SK-N-SH (cell line): ENCODE measurements at regions not wholly inside any gene's neighbourhood (a gene's known extent, or its start where the extent isn't known, plus 50 kb on each side); places are given as distances from the start of the nearest gene placed in this dataset.

Experiments
- CTCF ChIA-PET: fragments of 300-600, 350-600 bp; formaldehyde crosslinking; extraction: SDS; loops from one replicate; lab custom pipeline; 2021; lab: Yijun Ruan, JAX
- POLR2A ChIA-PET: fragments of 350-600 bp; sonication (Branson Sonifier 250); formaldehyde crosslinking; extraction: SDS; loops from one replicate; lab custom pipeline; 2020; ENCODE audit warnings: antibody characterized with exemption, inconsistent platforms; lab: Yijun Ruan, JAX
- DNase-seq: peaks from one replicate; pipeline ENCODE4 v3.0.0; 2012
- H2AFZ ChIP-seq: fragments of 200-600 bp; sonication (generic); 2 replicates; pipeline ENCODE4 v1.8.1; 2016; ENCODE audit warnings: antibody characterized with exemption, mild to moderate bottlenecking, low read depth
- H3F3A ChIP-seq: fragments of 200-600 bp; sonication (generic); replicated peaks from 2 replicates; pipeline ENCODE3; 2016; ENCODE audit warnings: antibody characterized with exemption, mild to moderate bottlenecking; ENCODE audit not compliant: insufficient read depth
- H3K27ac ChIP-seq, 2 experiments: fragments of 200-500 bp in 1 of 2; fragments of 200-600 bp in 1 of 2; sonication (Bioruptor generic) in 1 of 2; sonication (generic), shearing (Covaris generic) in 1 of 2; 2 replicates each; pipeline versions ENCODE4 v1.5.1 to v1.6.1; 2014 to 2016; ENCODE audit warnings: low read depth in 2 of 2, inconsistent platforms in 1 of 2, low read length in 1 of 2, mild to moderate bottlenecking in 1 of 2, mixed read lengths in 1 of 2
- H3K27me3 ChIP-seq: fragments of 200-600 bp; sonication (generic), shearing (Covaris generic); 2 replicates; pipeline ENCODE4 v1.6.1; 2016; ENCODE audit warnings: mixed run types; ENCODE audit not compliant: insufficient read depth
- H3K36me3 ChIP-seq, 2 experiments: fragments of 200-500 bp in 1 of 2; fragments of 200-600 bp in 1 of 2; sonication (Bioruptor generic) in 1 of 2; sonication (generic) in 1 of 2; replicated peaks in 1 of 2; 2 replicates each; pipeline versions ENCODE3 to v1.5.1; 2014 to 2016; ENCODE audit warnings: low read length in 1 of 2, mild to moderate bottlenecking in 1 of 2; ENCODE audit not compliant: insufficient read depth in 2 of 2, control insufficient read depth in 1 of 2
- H3K4me1 ChIP-seq, 2 experiments: fragments of 200-500 bp in 1 of 2; fragments of 200-600 bp in 1 of 2; sonication (Bioruptor generic) in 1 of 2; sonication (generic), shearing (Covaris generic) in 1 of 2; 2 replicates each; pipeline versions ENCODE4 v1.5.1 to v1.6.1; 2014 to 2016; ENCODE audit warnings: low read depth in 1 of 2, low read length in 1 of 2, mixed run types in 1 of 2; ENCODE audit not compliant: insufficient read depth in 2 of 2, control insufficient read depth in 1 of 2
- H3K4me2 ChIP-seq: fragments of 200-600 bp; sonication (generic), shearing (Covaris generic); 2 replicates; pipeline ENCODE4 v1.6.1; 2017; ENCODE audit warnings: mixed run types
- H3K4me3 ChIP-seq, 2 experiments: fragments of 200-500 bp in 1 of 2; fragments of 200-600 bp in 1 of 2; sonication (Bioruptor generic) in 1 of 2; sonication (generic), shearing (Covaris generic) in 1 of 2; 2 replicates each; pipeline versions ENCODE4 v1.5.1 to v1.8.1; 2014 to 2016; ENCODE audit warnings: low read depth in 2 of 2, inconsistent platforms in 1 of 2, low read length in 1 of 2, mild to moderate bottlenecking in 1 of 2, mixed read lengths in 1 of 2, moderate library complexity in 1 of 2
- H3K79me2 ChIP-seq: fragments of 200-600 bp; sonication (generic); 2 replicates; pipeline ENCODE4 v1.8.1; 2017; ENCODE audit warnings: mild to moderate bottlenecking; ENCODE audit not compliant: insufficient read depth
- H3K9ac ChIP-seq: fragments of 200-600 bp; sonication (generic); 2 replicates; pipeline ENCODE4 v1.6.1; 2017; ENCODE audit warnings: mixed run types
- H3K9me2 ChIP-seq: fragments of 200-600 bp; sonication (generic); 2 replicates; pipeline ENCODE4 v1.6.1; 2017; ENCODE audit warnings: mixed run types
- H3K9me3 ChIP-seq: fragments of 200-600 bp; sonication (generic); 2 replicates; pipeline ENCODE4 v1.6.1; 2017; ENCODE audit warnings: mixed run types, mild to moderate bottlenecking, moderate library complexity
- H4K20me1 ChIP-seq: fragments of 200-600 bp; sonication (generic); 2 replicates; pipeline ENCODE4 v1.6.1; 2017; ENCODE audit warnings: mild to moderate bottlenecking, mixed run types; ENCODE audit not compliant: insufficient read depth
- CHD2 ChIP-seq: fragments of 150-350 bp; IDR thresholded peaks from 2 replicates; pipeline ENCODE4 v1.6.1; 2018; ENCODE audit warnings: low read length; ENCODE audit not compliant: partially characterized antibody
- ELF1 ChIP-seq: IDR thresholded peaks from 2 replicates; pipeline ENCODE4 v1.4.0; 2012
- EP300 ChIP-seq, 2 experiments: IDR thresholded peaks; 2 replicates each; pipeline versions ENCODE4 v1.4.0 to v1.6.1; 2012; ENCODE audit warnings: borderline replicate concordance in 1 of 2, low read depth in 1 of 2, low read length in 1 of 2
- EZH2phosphoT487 ChIP-seq: fragments of 200-600 bp; sonication (generic); IDR thresholded peaks from 2 replicates; pipeline ENCODE4 v1.6.1; 2017; ENCODE audit warnings: low read depth, mixed run types, mild to moderate bottlenecking, antibody characterized with exemption, moderate library complexity, borderline replicate concordance
- FOSL2 ChIP-seq: IDR thresholded peaks from 2 replicates; pipeline ENCODE4 v1.4.0; 2012; ENCODE audit warnings: low read depth, mild to moderate bottlenecking, moderate library complexity, borderline replicate concordance
- FOXJ3 ChIP-seq: sonication (generic); formaldehyde crosslinking; IDR thresholded peaks from 2 replicates; pipeline ENCODE4 v1.5.1; 2020; ENCODE audit warnings: mild to moderate bottlenecking, missing genetic modification reagents
- FOXM1 ChIP-seq: IDR thresholded peaks from 2 replicates; pipeline ENCODE4 v1.4.0; 2012; ENCODE audit warnings: low read depth, mild to moderate bottlenecking
- GABPA ChIP-seq: IDR thresholded peaks from 2 replicates; pipeline ENCODE4 v1.4.0; 2012; ENCODE audit warnings: low read depth, mild to moderate bottlenecking
- GATA2 ChIP-seq: sonication (generic); formaldehyde crosslinking; IDR thresholded peaks from 2 replicates; pipeline ENCODE4 v1.5.0; 2020; ENCODE audit warnings: mild to moderate bottlenecking, missing genetic modification reagents
- MAX ChIP-seq: IDR thresholded peaks from 2 replicates; pipeline ENCODE4 v1.4.0; 2012; ENCODE audit warnings: low read depth
- MEF2A ChIP-seq: IDR thresholded peaks from 2 replicates; pipeline ENCODE4 v1.4.0; 2012; ENCODE audit warnings: low read depth, borderline replicate concordance
- NFIC ChIP-seq: IDR thresholded peaks from 2 replicates; pipeline ENCODE4 v1.4.0; 2012; ENCODE audit warnings: borderline replicate concordance
- RAD21 ChIP-seq: IDR thresholded peaks from 2 replicates; pipeline ENCODE4 v1.6.1; 2012; ENCODE audit warnings: mild to moderate bottlenecking, low read length
- RCOR1 ChIP-seq: fragments of 150-350 bp; IDR thresholded peaks from 2 replicates; pipeline ENCODE4 v1.6.1; 2017; ENCODE audit warnings: antibody characterized with exemption, low read length
- RXRA ChIP-seq: IDR thresholded peaks from 2 replicates; pipeline ENCODE4 v1.4.0; 2012; ENCODE audit warnings: low read depth, mild to moderate bottlenecking, borderline replicate concordance
- SIN3A ChIP-seq: IDR thresholded peaks from 2 replicates; pipeline ENCODE4 v1.6.1; 2012; ENCODE audit warnings: low read depth, mild to moderate bottlenecking, low read length, moderate library complexity, borderline replicate concordance
- TCF12 ChIP-seq: IDR thresholded peaks from 2 replicates; pipeline ENCODE4 v1.4.0; 2012
- TEAD4 ChIP-seq: IDR thresholded peaks from 2 replicates; pipeline ENCODE4 v1.4.0; 2012; ENCODE audit warnings: mild to moderate bottlenecking, borderline replicate concordance; ENCODE audit not compliant: insufficient read depth
- YY1 ChIP-seq: IDR thresholded peaks from 2 replicates; pipeline ENCODE4 v1.4.0; 2012; ENCODE audit warnings: low read depth, mild to moderate bottlenecking
- ZBTB33 ChIP-seq: IDR thresholded peaks from 2 replicates; pipeline ENCODE4 v1.4.0; 2012; ENCODE audit warnings: low read depth, borderline replicate concordance
- WGBS: methylation state at CpG from one replicate; pipeline ENCODE4 v1.1.6; 2017; ENCODE audit warnings: low lambda C conversion rate; 5-methylcytosine and 5-hydroxymethylcytosine counted together
- TF ChIP-seq, protein P1 (sequence below): IDR thresholded peaks from 2 replicates; pipeline ENCODE4; 2012
- TF ChIP-seq, protein P2 (sequence below): fragments of 150-350 bp; IDR thresholded peaks from 2 replicates; pipeline ENCODE4 v1.6.1; 2017; ENCODE audit warnings: antibody characterized with exemption, low read length, low read depth, borderline replicate concordance

- no peak overlapping the region for H3K4me3 ChIP-seq
- H4K20me1 ChIP-seq: no peaks in the 10 kb centered on the region
- no peaks in the 10 kb centered on the region for H3K27me3 ChIP-seq
- H3K27ac ChIP-seq: no peak overlapping the region
- no peaks in the 10 kb centered on the region for H3F3A ChIP-seq
- DNase-seq: no peak
- no peaks in the 10 kb centered on the region for H3K36me3 ChIP-seq
- POLR2A ChIA-PET: no interaction called here
- TF ChIP-seq EP300 (IDR thresholded peaks at IDR 0.05; ENCODE audit: borderline replicate concordance in 1 of 2, low read depth in 1 of 2, low read length in 1 of 2): no peak
- TF ChIP-seq MEF2A: no peak
- no peak for TF ChIP-seq FOXM1
- no peak for TF ChIP-seq CHD2
- TF ChIP-seq ELF1: no peak
- TF ChIP-seq EZH2phosphoT487: no peak
- TF ChIP-seq, protein P1, sequence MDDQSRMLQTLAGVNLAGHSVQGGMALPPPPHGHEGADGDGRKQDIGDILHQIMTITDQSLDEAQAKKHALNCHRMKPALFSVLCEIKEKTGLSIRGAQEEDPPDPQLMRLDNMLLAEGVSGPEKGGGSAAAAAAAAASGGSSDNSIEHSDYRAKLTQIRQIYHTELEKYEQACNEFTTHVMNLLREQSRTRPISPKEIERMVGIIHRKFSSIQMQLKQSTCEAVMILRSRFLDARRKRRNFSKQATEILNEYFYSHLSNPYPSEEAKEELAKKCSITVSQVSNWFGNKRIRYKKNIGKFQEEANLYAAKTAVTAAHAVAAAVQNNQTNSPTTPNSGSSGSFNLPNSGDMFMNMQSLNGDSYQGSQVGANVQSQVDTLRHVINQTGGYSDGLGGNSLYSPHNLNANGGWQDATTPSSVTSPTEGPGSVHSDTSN: no peak
- no peak for TF ChIP-seq ZBTB33
- no peak for TF ChIP-seq TEAD4
- no peak for TF ChIP-seq RCOR1
- TF ChIP-seq GABPA: no peak
- TF ChIP-seq YY1: no peak
- TF ChIP-seq RAD21: no peak
- no peak overlapping the region for H2AFZ ChIP-seq
- peaks cover 0 to 22% of the 10 kb centered on the region in 2 experiments; a peak in 2 of 4 replicates for H3K4me1 ChIP-seq
- H3K9me2 ChIP-seq: no peaks in the 10 kb centered on the region
- 100% methylated on average over 1 of the region's 1 CpG for WGBS
- CTCF ChIA-PET: no interaction called here
- no peaks in the 10 kb centered on the region for H3K79me2 ChIP-seq
- no peak overlapping the region for H3K9ac ChIP-seq
- H3K4me2 ChIP-seq: no peak overlapping the region
- no peaks in the 10 kb centered on the region for H3K9me3 ChIP-seq
Observed at GRCh38 chr6:23006656-23007055, 437.3 kb downstream of the HDGFL1 start.

GRCh38 chr6:23011615-23012014, 442.2 kb downstream of the HDGFL1 start:
- H3K4me3 ChIP-seq: no peak overlapping the region
- no peaks in the 10 kb centered on the region for H4K20me1 ChIP-seq
- DNase-seq: no peak
- POLR2A ChIA-PET: no interaction called here
- H3K9me3 ChIP-seq: no peaks in the 10 kb centered on the region
- no peaks in the 10 kb centered on the region for H3K27me3 ChIP-seq
- TF ChIP-seq MAX: no peak
- no peak for TF ChIP-seq FOSL2
- TF ChIP-seq NFIC: no peak
- TF ChIP-seq, protein P2, sequence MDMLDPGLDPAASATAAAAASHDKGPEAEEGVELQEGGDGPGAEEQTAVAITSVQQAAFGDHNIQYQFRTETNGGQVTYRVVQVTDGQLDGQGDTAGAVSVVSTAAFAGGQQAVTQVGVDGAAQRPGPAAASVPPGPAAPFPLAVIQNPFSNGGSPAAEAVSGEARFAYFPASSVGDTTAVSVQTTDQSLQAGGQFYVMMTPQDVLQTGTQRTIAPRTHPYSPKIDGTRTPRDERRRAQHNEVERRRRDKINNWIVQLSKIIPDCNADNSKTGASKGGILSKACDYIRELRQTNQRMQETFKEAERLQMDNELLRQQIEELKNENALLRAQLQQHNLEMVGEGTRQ: no peak
- no peak for TF ChIP-seq SIN3A
- no peak for TF ChIP-seq EZH2phosphoT487
- TF ChIP-seq, protein P1: no peak
- no peak for TF ChIP-seq ZBTB33
- TF ChIP-seq YY1: no peak
- TF ChIP-seq TCF12: no peak
- TF ChIP-seq RXRA: no peak
- no peak for TF ChIP-seq EP300 (IDR thresholded peaks at IDR 0.05; ENCODE audit: borderline replicate concordance in 1 of 2, low read depth in 1 of 2, low read length in 1 of 2)
- no peak for TF ChIP-seq FOXJ3 (CRISPR knock-in tag)
- no peak for TF ChIP-seq GATA2
- no peak for TF ChIP-seq RAD21
- H3K36me3 ChIP-seq: no peaks in the 10 kb centered on the region
- no peak overlapping the region for H3K27ac ChIP-seq
- H3K4me1 ChIP-seq: no peaks in the 10 kb centered on the region
- H3K79me2 ChIP-seq: no peaks in the 10 kb centered on the region
- CTCF ChIA-PET: no interaction called here
- H3K9me2 ChIP-seq: no peaks in the 10 kb centered on the region
- H3F3A ChIP-seq: no peaks in the 10 kb centered on the region
- H3K9ac ChIP-seq: no peak overlapping the region
- no peak overlapping the region for H3K4me2 ChIP-seq
- H2AFZ ChIP-seq: no peak overlapping the region
